Vagina (tissue), 2 donors: ENCODE measurements at regions not wholly inside any gene's neighbourhood (a gene's known extent, or its start where the extent isn't known, plus 50 kb on each side); places are given as distances from the start of the nearest gene placed in this dataset.

ENCODE experiments used
- DNase-seq, 2 donors: peaks; one replicate each; pipeline ENCODE4 v3.0.0-alpha.2; 2017; ENCODE audit errors: extremely low spot score in 2 of 2
- H3K27ac ChIP-seq: fragments of 200-600 bp; sonication (generic); one replicate; pipeline ENCODE4 v1.5.1; 2019
- H3K27me3 ChIP-seq: fragments of 200-600 bp; sonication (generic); one replicate; pipeline ENCODE4 v1.5.1; 2019
- H3K36me3 ChIP-seq, 2 donors: fragments of 200-600 bp; sonication (generic); one replicate each; pipeline ENCODE4 v1.5.1; 2017 to 2019
- H3K4me1 ChIP-seq: fragments of 200-600 bp; sonication (generic); one replicate; pipeline ENCODE4 v1.5.1; 2019
- H3K4me3 ChIP-seq, 2 donors: fragments of 200-600 bp; sonication (generic); 1 replicate in 1 of 2; 2 replicates in 1 of 2; pipeline ENCODE4 v1.5.1; 2016 to 2019
- H3K9me3 ChIP-seq: fragments of 200-600 bp; sonication (generic); one replicate; pipeline ENCODE4 v1.5.1; 2019
- CTCF ChIP-seq, 3 experiments: fragments of 450-650 bp in 2 of 3; fragments of 200-600 bp in 1 of 3; sonication (generic) in 1 of 3; IDR thresholded peaks; one replicate each; pipeline ENCODE4 v1.5.1; 2017 to 2019; ENCODE audit warnings: antibody characterized with exemption in 3 of 3, mild to moderate bottlenecking in 2 of 3, moderate library complexity in 2 of 3
- POLR2A ChIP-seq, 2 donors: fragments of 450-650 bp; IDR thresholded peaks; one replicate each; pipeline ENCODE4 v1.6.1; 2017; ENCODE audit warnings: antibody characterized with exemption in 2 of 2, mild to moderate bottlenecking in 2 of 2, moderate library complexity in 2 of 2
- POLR2AphosphoS5 ChIP-seq, 2 donors: sonication (generic); formaldehyde crosslinking; IDR thresholded peaks; one replicate each; pipeline ENCODE4 v1.9.0; 2017; ENCODE audit warnings: antibody characterized with exemption in 2 of 2, mild to moderate bottlenecking in 2 of 2, low read depth in 1 of 2; ENCODE audit not compliant: insufficient read depth in 1 of 2
- intact Hi-C: fragments of 100-400 bp; cut with DNase I; formaldehyde crosslinking; loops from one replicate; pipeline ENCODE4 v1.15.1; 2023

DNA sequence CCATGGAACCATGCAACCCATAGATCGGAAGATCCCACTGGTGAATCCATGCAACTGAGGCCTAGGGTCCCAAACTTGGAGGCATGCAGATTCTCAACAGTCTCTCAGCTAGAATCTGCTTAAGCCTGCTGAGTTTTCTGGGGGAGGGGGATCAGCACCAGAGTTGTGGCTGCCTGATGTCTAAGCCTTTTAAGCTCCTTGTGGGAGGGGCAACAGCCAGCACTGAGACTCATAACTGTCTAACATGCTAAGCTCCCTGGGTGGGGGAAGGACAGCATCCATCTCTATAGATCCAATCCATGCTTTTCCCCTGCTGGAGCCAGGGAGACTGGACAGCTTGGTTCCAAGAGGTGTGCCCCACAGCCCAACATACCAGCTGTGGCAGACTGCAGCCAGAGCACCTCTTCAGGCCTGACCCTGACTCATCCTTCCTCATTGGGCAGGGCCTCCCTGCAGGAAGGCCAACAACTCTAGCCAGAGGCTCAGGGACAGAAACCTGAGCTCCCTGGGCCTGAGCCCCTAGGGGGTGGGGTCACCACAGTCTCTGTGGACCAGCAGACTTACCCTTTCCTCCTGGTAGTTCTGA lies 300.1 kb upstream of the SLC7A11 start:
- no peaks in the 10 kb centered on the region for H3K36me3 ChIP-seq
- no peaks in the 10 kb centered on the region for H3K4me1 ChIP-seq
- intact Hi-C loops, result no loop called here
- H3K27me3 ChIP-seq, result no peaks in the 10 kb centered on the region
- H3K4me3 ChIP-seq, result no peak overlapping the region
- H3K27ac ChIP-seq, result no peak overlapping the region
- TF ChIP-seq CTCF (IDR thresholded peaks at IDR 0.05), result no peak
- no peak for TF ChIP-seq POLR2AphosphoS5 (IDR thresholded peaks at IDR 0.05; ENCODE audit: insufficient read depth in 1 of 2, low read depth in 1 of 2)
- TF ChIP-seq POLR2A (IDR thresholded peaks at IDR 0.05), result no peak
- DNase-seq, result no peak
- no peaks in the 10 kb centered on the region for H3K9me3 ChIP-seq

DNA sequence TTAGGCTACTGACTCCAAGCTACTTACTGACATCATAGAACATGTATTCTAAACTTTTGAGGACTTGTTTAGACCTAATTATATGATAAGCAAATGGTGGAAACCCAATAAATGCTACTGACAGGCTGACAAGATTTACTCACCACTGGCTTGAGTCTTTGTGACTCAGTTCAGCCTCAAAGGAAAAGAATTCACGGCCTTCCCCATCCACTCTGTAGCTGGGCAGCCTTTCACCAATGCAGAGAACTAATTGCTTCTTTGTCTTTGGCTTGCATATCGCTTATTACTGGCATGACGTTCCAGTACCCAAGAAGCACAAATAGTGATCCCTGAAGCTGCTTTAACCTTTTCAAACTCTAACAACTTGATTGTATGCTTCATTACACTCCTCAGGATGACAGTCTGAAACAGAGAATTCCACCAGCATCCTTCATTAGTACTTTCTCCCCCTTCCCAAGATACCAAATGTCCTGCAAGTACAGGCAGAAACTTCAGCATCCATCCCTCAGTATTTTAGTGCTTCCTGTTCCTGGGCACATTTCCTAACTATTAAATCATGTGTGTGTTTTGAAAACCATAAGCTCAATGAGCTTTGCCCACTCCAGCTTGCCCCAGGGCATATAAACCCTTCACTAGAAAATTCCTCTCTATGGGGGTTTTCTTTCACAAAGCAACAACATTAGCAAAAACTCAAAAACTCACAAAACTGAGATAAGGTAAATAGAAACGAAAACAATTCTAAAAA lies 298.1 kb upstream of the SLC7A11 start:
- Histone ChIP-seq H3K4me1 (no peaks in the 10 kb centered on the region), H3K36me3 (no peaks in the 10 kb centered on the region), H3K27ac (no peak overlapping the region), H3K27me3 (no peaks in the 10 kb centered on the region), H3K9me3 (no peaks in the 10 kb centered on the region), H3K4me3 (no peak overlapping the region)
- DNase-seq, result no peak
- TF ChIP-seq POLR2A (IDR thresholded peaks at IDR 0.05) (no peak), CTCF (IDR thresholded peaks at IDR 0.05) (no peak), POLR2AphosphoS5 (IDR thresholded peaks at IDR 0.05; ENCODE audit: insufficient read depth in 1 of 2, low read depth in 1 of 2) (no peak)
- intact Hi-C loops, result no loop called here

DNA sequence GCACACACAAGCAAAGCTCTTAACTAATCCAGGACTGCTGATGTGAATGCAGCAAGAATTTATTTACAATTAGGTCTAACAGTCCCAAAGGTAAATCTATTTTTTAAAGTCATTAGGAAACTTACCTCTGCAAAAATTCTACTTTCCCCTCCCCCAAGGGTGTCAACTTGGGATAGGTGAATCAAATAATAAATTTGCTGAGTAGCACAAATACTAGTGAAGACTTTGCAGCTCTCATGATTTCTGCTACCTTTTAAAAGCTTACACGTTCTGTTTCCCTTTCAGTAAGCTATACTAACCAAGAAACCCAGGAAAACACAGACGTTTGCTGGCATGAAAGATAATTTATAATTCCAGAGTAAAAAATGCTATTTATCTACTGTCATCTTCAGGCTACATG lies 296.6 kb upstream of the SLC7A11 start:
- Histone ChIP-seq H3K9me3 (no peaks in the 10 kb centered on the region), H3K4me3 (no peak overlapping the region), H3K4me1 (no peaks in the 10 kb centered on the region), H3K36me3 (no peaks in the 10 kb centered on the region), H3K27ac (no peak overlapping the region), H3K27me3 (no peaks in the 10 kb centered on the region)
- TF ChIP-seq CTCF (IDR thresholded peaks at IDR 0.05), result no peak
- TF ChIP-seq POLR2A (IDR thresholded peaks at IDR 0.05), result no peak
- no peak for TF ChIP-seq POLR2AphosphoS5 (IDR thresholded peaks at IDR 0.05; ENCODE audit: insufficient read depth in 1 of 2, low read depth in 1 of 2)
- DNase-seq, result no peak
- intact Hi-C loops, result no loop called here

DNA sequence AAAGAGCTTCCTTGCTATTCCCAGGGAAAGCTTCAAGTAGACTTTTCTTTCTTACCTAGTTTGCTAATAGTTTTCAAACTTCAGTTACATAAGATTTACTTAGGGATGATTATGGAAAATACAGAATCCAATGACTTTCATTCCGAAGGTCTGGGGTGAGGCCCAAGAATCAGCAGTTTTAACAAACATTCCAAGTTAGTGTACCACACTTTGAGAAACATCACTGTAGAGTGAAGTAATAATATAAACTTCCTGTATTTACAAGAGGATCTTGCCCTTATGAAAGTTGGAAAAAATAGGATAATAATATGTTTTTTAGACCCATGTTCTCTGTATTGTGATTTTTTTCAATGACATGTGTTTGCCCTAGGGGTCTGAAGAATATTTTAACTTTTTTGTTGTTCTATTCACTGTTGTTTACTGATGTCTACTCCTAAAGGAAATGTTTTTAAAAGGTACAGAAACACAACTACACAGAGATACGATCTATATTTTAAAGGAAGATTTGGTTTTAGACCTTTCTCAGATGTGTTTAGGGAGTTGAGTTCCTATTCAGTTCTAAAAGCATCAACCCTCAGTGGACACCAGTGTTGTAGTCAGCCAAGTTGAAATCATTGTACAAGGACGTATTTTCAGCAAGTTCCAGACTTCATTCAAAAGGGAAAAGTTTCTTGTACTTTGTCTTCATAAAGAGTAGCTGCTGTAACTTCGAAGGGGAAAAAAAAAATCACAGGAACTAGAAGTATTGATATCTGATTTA lies 295.8 kb upstream of the SLC7A11 start:
- intact Hi-C loops, result no loop called here
- H3K36me3 ChIP-seq, result no peaks in the 10 kb centered on the region
- H3K4me3 ChIP-seq, result no peak overlapping the region
- no peaks in the 10 kb centered on the region for H3K4me1 ChIP-seq
- no peak for DNase-seq
- H3K27ac ChIP-seq, result no peak overlapping the region
- H3K27me3 ChIP-seq, result no peaks in the 10 kb centered on the region
- H3K9me3 ChIP-seq, result no peaks in the 10 kb centered on the region
- TF ChIP-seq POLR2A (IDR thresholded peaks at IDR 0.05) (no peak), POLR2AphosphoS5 (IDR thresholded peaks at IDR 0.05; ENCODE audit: insufficient read depth in 1 of 2, low read depth in 1 of 2) (no peak), CTCF (IDR thresholded peaks at IDR 0.05) (no peak)
